Amniotic epithelial cell (primary cell): ENCODE measurements at regions not wholly inside any gene's neighbourhood (a gene's known extent, or its start where the extent isn't known, plus 50 kb on each side); places are given as distances from the start of the nearest gene placed in this dataset.
"Not testable (repeated sequence)": the region's sequence is repeated elsewhere in the genome, so short reads cannot be mapped to it uniquely, and the experiment has no call there.

Source experiments
- DNase-seq: peaks from one replicate; pipeline ENCODE4 v3.0.0-alpha.2; 2010; ENCODE audit warnings: low read depth

DNA sequence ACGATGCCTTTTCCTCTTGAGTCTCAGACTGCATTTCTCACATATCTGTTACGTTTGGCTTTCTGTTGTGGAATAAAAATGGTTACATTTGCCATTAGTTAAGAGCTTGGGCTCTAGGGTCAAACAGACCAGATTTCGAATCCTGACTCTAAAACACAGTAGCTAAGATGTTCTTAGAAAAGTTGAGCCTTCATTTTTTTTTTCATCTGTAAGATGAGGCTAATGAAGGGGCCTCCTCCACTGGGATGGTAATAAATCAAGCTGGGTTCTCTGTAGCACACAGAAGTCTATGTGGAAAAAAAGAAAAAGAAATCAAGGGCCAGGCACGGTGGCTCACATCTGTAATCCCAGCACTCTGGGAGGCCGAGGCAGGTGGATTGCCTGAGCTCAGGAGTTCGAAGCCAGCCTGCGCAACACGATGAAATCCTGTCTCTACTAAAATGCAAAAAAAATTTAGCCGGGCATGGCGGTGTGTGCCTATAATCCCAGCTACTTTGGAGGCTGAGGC, 49.9 kb upstream of the CAPRIN1 start:
- DNase-seq, result no peak

DNA sequence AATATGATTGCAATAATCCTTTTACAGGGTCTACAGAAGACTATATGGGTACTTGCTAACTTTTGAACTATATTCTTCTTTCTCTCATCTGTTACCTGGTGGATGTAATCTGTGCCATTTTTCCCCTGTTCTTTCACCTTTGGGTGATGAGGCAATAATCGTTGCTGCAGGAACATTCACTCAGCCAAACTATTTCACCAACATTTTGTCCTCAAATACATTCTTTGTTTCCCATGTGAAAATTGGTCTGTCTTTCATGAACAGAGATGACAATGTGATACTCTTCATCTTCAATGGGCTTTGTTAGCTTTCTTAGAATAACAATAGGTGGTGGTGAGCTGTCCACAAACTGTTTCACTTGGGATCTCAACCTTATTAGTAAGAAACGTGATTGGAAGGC, 52.1 kb upstream of the CAPRIN1 start:
- DNase-seq, result no peak

DNA sequence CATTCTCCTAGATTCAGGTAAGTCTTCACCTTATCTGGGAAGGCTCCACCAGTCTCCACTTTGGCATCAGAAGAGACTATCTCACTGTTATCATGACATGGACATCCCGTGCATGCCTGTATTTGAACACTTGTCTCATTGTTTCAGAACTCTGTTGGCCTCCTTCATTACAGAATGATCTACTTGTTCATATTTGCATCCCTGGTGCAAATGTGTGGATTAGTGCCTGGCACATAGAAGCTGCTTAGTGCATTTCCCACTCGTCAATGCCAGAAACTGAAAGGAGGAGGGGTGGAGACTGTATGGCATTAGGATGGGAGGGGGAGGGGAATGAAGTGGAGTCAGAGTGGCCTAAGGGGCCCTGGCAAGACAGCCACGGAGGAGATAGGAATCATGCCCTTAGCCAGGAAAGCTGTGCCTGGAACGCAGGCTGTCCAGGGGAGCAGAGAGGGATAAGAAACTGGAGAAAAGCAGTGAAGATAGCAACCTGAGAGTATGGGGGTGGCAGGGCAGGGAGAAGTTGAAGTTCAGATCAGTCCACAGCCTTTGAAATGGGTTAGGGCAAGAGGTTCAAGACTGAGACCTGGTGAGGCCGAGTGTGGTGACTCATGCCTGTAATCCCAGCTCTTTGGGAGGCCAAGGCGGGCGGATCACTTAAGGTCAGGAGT, 53.8 kb upstream of the CAPRIN1 start:
- DNase-seq, result peak; percentile 21

DNA sequence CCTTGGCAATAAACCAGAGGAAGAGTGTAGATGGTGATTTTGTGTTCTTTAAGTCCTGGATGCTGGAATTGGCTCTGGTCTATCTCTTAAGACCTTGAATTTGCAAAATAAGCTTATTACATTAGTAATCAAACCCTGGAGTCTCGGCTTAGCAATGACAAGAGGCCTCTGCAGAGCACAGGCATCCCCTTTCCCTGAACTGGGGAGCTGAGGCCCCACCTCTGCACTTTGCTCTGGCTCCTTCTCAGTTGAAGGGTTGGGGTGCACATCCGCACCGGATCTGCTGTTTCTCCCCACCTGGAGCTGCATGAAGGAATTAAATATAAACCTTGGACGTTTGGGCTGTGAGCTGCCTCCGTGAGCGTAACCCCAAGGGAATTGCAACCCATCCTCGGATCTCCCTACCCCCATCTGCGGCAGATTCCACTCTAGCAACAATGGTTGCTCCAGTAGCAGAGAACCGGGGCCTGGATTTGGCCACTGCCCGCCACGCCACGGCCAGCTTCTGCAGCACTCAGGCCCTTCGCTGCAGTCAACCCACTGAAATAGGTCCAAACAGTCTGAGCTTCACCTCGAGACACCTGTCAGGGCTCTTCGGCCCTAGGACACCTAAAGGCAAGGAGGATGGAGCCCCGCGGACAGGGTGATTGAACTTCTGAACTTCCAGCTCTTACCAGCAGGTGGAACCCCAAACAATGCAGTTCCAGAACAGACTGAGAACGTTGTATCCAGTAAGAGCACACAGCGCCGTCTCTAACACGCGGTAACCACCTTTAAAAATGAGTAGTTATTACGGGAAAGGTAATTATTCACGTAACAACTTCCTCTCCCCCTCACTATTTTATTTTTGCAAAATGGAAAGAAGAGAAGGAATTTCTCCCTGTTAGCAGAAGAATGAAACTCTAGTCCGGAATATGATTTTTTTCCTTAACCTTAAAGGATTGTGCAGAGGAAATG, 54.8 kb upstream of the CAPRIN1 start:
- DNase-seq, result peak; percentile 65

DNA sequence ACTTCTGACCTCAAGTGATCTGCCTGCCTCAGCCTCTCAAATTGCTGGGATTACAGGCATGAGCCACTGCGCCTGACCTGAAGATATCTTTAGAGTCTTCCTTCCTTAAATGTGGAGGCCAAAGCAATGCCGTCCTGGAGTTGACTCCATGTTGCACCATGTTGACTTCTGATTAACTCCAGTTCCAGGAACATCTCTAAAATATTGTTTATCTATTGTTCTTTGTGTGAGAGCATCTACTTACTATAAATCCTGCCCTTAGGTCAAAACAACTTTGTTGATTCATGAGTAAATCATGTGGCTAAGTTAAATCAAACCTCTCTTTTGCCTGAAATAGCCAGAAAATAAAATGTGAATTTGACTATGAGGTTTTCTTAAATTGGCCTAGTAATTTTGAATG, 56.6 kb upstream of the CAPRIN1 start:
- DNase-seq, result no peak

- DNase-seq, result not testable (repeated sequence)
These were observed 60.4 kb upstream of the CAPRIN1 start for GRCh38 chr11:33991136-33991535.

- not testable (repeated sequence) for DNase-seq
These were observed 61.4 kb upstream of the CAPRIN1 start for GRCh38 chr11:33990131-33990530.

DNA sequence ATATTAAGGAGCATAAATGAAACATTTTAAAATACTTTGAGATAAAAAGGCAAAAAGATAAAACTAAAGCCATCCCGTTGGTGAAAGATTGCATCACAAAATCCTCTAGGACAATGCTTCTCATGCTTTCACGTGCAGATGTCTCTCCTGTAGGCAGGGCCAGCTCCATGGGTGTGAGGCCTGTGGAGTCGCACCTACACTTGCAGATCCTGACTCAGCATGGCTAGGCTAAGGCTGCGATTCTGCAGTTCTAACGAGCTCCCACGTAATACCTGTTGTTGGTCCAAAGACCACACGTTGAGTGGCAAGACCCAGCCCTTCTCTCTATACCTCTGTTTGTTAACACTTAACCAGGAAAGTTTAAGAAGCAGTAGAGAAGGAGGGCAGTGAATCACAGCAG, 62.1 kb upstream of the CAPRIN1 start:
- no peak for DNase-seq

- DNase-seq, result no peak
These were observed 62.8 kb upstream of the CAPRIN1 start for GRCh38 chr11:33988586-33989370.

- peak; percentile 81 for DNase-seq
These were observed 63.5 kb upstream of the CAPRIN1 start for GRCh38 chr11:33987975-33988580.

- DNase-seq, result no peak
These were observed 64.0 kb upstream of the CAPRIN1 start for GRCh38 chr11:33987545-33987944.

DNA sequence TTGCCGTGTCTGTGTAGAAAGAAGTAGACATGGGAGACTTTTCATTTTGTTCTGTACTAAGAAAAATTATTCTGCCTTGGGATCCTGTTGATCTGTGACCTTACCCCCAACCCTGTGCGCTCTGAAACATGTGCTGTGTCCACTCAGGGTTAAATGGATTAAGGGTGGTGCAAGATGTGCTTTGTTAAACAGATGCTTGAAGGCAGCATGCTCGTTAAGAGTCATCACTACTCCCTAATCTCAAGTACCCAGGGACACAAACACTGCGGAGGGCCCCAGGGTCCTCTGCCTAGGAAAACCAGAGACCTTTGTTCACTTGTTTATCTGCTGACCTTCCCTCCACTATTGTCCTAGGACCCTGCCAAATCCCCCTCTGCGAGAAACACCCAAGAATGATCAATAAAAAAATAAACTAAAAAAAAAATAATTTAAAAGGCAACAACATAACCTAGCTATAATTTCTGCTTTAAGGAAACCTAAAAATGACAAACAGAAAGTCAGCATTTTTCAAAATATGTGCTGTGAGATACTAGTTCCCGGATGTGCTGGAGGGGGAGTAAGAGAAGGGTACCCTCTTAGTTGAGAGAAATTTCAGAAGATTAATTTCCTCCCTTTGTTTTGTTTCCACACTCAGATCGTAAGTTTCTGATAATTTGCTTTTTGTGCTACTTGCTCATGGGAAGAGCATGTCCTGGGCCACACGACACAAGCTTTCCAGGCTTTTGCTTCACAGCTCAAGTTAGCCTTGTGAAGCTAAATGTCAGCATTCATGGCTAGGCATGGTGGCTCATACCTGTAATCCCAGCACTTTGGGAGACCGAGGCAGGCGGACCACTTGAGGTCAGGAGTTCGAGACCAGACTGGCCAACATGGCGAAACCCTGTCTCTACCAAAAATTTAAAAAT, 64.7 kb upstream of the CAPRIN1 start:
- not testable (repeated sequence) for DNase-seq

DNA sequence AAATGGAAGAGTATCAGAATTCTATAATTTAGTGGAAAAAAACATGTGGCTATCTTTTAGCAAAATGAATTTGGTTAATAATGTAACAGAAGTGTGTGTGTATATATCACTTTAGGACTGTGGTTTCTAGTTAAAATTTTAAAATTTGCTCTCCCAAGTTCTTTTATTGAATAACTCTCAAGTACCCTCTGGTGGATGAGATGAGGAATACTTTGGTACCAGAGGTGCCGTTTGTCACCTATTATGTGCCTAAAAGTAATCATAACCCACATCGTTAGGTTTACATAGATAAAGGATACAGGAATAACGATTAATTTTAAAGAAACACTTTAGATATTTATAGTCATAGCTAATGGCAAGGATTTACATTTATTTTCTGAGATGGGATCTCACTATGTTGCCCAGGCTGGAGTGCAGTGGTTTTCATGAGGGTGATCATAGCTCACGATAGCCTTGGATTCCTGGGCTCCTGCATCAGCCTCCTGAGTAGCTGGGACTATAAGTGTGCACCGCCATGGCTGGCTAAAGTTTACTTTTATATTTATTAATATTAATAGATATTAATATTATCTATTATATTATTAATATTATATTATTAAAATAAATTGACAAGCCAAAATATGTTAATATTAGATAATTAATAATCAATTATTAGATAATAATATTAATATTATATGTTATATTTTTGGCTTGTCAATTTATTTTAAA, 66.7 kb upstream of the CAPRIN1 start:
- no peak for DNase-seq

GRCh38 chr11:33982661-33983060, 68.9 kb upstream of the CAPRIN1 start:
- DNase-seq, result peak; percentile 40

DNA sequence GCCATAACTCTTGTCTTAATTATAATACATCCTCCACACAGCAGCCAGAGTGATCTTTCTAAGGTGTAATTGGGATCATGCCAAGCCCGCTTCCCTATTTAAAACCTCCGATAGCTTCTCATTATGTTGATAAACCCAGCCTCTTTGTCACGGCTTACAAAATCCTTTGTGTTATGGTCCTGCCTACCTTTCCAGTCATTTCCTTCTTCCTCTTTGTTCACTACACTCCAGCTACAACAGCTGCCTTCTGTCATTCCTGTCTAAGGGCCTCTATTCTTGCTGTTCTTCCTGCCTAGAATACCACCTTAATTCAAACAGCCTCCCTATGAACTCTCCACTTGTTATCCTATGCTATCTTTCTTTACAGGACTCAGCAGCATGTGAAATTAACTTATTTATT, 70.6 kb upstream of the CAPRIN1 start:
- no peak for DNase-seq

- DNase-seq, result no peak
These were observed 73.2 kb upstream of the CAPRIN1 start for GRCh38 chr11:33978376-33978775.

DNA sequence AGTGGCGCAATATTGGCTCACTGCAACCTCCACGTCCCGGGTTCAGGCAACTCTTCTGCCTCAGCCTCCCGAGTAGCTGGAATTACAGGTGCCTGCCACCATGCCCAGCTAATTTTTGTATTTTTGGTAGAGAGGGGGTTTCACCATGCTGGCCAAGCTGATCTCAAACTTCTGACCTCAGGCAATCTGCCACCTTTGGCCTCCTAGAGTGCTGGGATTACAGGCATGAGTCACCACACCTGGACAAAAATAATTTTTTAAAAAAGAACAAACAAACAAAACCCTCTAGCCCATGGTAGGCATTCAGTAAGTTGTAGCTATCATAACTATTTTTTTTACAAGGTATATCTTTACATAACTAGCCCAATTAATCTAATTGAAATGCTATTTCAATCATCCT, 73.9 kb upstream of the CAPRIN1 start:
- DNase-seq, result no peak

DNA sequence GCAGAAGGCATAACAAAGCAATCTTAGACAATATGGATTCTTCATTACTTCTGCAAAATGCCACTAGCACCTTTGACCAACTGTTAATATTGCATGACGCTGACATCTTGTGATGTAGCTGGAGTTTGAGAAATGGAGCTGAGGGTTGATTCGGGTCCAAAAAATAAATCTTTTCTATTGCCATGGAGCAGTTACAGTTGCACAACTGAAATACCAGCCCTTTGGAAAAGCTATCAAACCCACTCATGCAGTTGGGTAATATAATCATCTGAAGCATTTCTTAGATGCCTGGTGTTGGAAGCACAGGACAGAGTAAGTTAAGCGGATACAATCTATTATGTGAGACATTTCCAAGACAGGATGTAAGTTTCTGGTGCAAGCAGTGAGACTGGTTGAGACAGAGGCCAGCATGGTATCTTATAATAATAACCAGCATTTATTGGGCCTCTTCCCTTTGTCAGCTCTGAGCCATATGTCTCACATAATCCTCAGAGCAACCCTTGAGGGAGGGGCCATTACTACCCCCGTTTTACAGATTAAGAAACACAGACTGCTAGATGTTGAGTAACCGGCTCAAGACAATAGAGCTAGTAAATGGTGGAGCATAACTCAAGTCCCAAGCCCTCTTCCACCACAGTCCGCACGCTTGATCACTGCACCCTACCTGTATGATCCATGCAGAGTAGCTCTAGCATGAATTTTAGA, 74.9 kb upstream of the CAPRIN1 start:
- peak; percentile 99 for DNase-seq

DNA sequence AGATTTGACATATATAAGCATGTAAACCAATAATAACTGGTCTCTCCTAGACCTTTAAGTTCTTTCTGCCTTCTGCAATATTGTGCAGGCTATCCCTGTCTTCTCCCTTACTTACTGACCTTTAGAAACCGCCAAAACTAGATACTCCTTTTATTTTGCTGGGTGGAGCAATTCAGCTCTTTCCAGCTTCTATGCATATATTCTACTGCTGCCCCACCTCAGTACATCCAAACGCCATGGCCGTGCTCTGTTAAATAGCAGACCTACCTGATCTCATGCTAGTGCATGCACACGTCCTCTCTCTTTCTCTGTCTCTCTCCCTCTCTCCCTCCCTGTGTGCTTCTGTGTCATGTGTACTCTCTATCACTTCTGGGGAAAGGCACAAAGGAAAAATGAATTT, 76.7 kb upstream of the CAPRIN1 start:
- DNase-seq, result no peak

GRCh38 chr11:33971530-33971929, 79.7 kb upstream of the LMO2 start:
- not testable (repeated sequence) for DNase-seq
